D721Med (cell line): ENCODE measurements at regions not wholly inside any gene's neighbourhood (a gene's known extent, or its start where the extent isn't known, plus 50 kb on each side); places are given as distances from the start of the nearest gene placed in this dataset.
A peak's percentile ranks its signal among the peaks of the same experiment; 100 is the strongest.
"Not testable (repeated sequence)": the region's sequence is repeated elsewhere in the genome, so short reads cannot be mapped to it uniquely, and the experiment has no call there.

ENCODE experiments used
- DNase-seq: peaks from one replicate; pipeline ENCODE4 v3.0.0; 2011; ENCODE audit warnings: low spot score; ENCODE audit not compliant: insufficient read length
- FAIRE-seq: peaks from 2 replicates; lab custom pipeline; 2011; peaks lifted over from hg19 to GRCh38; lab: Jason Lieb, UNC
- TF ChIP-seq, protein P1 (sequence below): IDR thresholded peaks from 2 replicates; pipeline ENCODE4 v1.5.1; 2012; ENCODE audit warnings: mild to moderate bottlenecking, control low read depth; ENCODE audit not compliant: insufficient read depth; ENCODE audit errors: missing control alignments

DNA sequence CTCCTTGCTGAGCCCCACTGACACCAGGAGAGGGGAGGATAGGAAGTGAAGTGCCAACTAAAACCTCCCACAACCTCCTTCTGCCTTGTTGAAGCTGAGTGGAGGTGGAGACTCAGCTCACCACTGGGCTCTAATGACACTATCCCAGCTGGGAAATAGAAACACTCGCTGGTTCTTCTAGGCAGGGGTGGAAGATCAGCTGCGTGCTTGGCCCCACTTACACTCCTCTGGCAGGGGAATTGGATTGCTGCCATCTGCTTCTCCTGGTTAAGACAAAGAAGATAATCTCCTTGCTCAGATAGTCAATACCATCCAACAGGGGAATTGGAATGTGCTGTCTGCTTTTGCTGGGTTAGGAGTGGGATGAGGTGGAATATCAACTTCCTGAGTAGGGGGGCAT lies 392.5 kb downstream of the ZNF674 start:
- TF ChIP-seq, protein P1, sequence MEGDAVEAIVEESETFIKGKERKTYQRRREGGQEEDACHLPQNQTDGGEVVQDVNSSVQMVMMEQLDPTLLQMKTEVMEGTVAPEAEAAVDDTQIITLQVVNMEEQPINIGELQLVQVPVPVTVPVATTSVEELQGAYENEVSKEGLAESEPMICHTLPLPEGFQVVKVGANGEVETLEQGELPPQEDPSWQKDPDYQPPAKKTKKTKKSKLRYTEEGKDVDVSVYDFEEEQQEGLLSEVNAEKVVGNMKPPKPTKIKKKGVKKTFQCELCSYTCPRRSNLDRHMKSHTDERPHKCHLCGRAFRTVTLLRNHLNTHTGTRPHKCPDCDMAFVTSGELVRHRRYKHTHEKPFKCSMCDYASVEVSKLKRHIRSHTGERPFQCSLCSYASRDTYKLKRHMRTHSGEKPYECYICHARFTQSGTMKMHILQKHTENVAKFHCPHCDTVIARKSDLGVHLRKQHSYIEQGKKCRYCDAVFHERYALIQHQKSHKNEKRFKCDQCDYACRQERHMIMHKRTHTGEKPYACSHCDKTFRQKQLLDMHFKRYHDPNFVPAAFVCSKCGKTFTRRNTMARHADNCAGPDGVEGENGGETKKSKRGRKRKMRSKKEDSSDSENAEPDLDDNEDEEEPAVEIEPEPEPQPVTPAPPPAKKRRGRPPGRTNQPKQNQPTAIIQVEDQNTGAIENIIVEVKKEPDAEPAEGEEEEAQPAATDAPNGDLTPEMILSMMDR: no peak
- DNase-seq (no peak), FAIRE-seq (peak; percentile 80)

DNA sequence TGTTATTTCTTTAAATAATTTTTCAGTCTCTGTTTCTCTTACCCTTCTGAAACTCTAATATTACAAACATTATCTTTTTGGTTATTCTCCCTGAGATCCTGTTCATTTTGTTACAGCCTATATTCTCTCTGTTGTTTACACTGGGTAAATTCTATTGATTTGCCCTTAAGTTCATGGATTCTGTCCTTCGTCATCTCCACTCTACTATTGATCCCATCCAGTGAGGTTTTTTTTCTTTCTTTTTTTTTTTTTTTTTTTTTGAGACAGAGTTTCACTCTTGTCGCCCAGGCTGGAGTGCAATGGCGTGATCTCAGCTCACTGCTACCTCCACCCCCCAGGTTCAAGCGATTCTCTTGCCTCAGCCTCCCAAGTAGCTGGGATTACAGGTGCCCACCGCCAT lies 393.9 kb downstream of the ZNF674 start:
- FAIRE-seq, DNase-seq: not testable (repeated sequence)

DNA sequence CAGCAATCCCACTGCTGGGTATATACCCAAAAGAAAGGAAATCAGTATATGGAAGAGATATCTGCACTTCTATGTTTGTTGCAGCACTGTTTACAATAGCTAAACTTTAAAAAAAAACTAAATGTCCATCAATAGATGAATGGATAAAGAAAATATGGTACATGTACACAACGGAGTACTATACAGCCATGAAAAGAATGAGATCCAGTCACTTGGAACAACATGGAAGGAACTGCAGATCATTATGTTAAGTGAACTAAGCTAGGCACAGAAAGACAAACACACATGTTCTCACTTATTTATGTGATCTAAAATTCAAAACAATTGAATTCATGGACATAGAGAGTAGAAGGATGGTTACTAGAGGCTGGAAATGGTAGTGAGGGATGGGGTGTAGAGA lies 400.7 kb downstream of the ZNF674 start:
- TF ChIP-seq, protein P1: no peak
- no peak for DNase-seq
- FAIRE-seq: no peak

DNA sequence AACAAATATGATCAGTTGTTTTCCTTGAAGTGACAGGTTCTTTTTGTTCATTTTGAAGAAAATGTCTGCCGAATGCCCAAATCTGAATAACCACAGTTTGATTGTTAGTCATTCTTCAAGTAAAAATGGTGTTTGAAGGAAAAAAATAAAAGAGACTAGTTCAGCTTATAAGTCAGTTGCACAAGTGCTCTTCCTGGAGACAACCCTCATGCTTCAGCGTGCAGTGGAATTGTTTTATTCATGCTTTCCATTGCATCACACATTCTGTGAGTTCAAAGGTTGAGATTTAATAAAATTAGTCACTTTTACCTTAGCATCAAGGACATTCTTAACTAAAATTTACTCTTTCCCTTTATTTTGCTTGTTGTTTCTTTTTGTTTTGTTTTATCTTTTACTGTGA lies 404.9 kb downstream of the ZNF674 start:
- TF ChIP-seq, protein P1: no peak
- DNase-seq (no peak), FAIRE-seq (no peak)

DNA sequence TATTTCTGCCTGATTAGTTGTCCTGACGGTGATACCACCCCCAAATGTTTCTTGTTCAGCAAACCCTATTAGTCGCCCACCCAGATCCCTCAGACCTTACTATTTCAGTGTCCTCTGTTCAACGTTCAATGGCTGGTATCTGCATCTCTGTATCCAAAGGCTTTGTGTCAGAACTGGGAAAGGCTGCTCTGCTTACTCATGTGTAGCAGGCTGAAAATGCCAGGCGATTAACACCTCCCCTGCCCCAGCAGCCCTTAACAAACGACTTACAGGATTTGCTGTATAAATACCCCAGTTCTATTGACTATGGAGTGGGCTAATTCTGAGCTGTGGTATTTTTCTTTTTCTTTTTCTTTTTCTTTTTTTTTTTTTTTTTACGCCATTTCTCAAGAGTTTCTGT lies 415.0 kb downstream of the ZNF674 start:
- TF ChIP-seq, protein P1: no peak
- DNase-seq: no peak
- FAIRE-seq: peak; percentile 77

DNA sequence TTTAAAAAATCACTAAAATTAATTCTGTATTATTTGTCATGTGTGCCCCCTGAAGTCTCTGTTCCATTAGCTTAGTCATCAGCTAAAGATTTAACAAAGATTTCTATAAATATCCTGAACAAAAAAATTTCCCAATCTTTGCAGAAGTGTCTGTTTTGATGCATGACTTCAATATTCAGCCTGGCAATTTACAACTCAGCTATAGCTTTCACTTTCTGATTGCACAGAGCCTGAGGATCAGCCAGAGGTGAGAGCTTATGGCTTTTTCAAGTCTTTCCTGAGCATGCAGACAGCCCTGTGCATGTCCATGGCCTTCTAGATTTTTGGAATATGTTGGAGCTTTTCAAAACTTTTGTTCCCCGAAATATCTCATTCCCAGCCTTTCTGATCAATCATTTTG lies 420.1 kb downstream of the ZNF674 start:
- FAIRE-seq (no peak), DNase-seq (no peak)
- TF ChIP-seq, protein P1: no peak

DNA sequence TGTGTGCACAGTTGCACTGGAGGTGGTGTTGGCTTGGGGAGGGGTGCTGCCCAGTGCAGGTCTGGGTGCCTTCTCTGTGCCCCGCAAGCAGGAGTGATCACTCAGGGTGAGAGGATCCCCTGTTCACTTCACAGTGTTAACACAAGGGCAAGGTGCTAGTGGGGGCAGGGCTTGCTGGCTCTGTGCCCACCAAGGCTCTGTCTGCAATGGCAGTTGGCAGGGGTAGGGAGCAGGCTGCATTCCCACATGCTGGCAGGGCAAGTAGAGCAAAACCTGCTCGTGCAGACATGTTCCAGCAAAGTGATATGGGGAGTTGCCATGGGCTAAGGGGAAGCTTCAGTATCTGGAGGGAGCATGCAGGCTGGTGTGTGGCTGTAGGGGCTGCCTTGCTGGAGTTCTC lies 428.0 kb downstream of the ZNF674 start:
- DNase-seq: no peak
- TF ChIP-seq, protein P1: no peak
- no peak for FAIRE-seq

DNA sequence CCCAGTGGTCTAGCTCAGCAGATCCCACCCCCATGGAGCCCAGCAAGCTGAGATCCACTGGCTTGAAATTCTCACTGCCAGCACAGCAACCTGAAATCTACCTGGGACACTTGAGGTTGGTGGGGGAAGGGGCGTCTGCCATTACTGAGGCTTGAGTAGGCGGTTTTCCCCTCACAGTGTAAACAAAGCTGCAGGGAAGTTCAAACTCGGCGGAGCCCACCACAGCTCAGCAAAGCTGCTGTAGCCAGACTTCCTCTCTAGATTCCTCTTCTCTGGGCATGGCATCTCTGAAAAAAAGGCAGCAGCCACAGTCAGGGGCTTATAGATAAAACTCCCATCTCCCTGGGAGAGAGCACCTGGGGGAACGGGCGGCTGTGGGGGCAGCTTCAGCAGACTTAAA lies 457.9 kb downstream of the ZNF674 start:
- DNase-seq, FAIRE-seq: not testable (repeated sequence)

DNA sequence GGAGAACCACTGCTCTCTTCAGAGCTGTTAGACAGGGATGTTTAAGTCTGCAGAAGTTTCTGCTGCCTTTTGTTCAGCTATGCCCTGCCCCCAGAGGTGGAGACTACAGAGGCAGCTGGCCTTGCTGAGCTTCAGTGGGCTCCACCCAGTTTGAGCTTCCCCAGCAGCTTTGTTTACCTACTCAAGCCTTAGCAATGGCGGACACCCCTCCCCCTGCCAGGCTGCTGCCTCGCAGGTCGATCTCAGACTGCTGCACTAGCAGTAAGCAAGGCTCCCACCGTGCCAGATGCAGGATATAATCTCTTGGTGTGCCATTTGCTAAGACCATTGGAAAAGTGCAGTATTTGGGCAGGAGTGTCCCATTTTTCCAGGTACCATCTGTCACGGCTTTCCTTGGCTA lies 465.1 kb downstream of the ZNF674 start:
- DNase-seq, FAIRE-seq: not testable (repeated sequence)
